Left lung (tissue), 4 donors: ENCODE measurements at regions not wholly inside any gene's neighbourhood (a gene's known extent, or its start where the extent isn't known, plus 50 kb on each side); places are given as distances from the start of the nearest gene placed in this dataset.

Experiments used
- ATAC-seq: fragments of 200-7000 bp; cut with Tn5 transposase; one replicate; pipeline ENCODE4 v1.9.1; 2020; ENCODE audit warnings: moderate library complexity
- DNase-seq, 4 donors: peaks; one replicate each; pipeline ENCODE4 v3.0.0-alpha.2; 2013 to 2020
- H3K27ac ChIP-seq, 2 donors: fragments of 200-600 bp; sonication (generic) in 1 of 2; one replicate each; pipeline versions ENCODE4 v1.5.0 to v1.8.0; 2020 to 2021
- H3K27me3 ChIP-seq, 2 donors: fragments of 200-600 bp; sonication (generic) in 1 of 2; one replicate each; pipeline versions ENCODE4 v1.5.0 to v1.8.0; 2020 to 2021
- H3K36me3 ChIP-seq, 2 donors: fragments of 200-600 bp; sonication (generic) in 1 of 2; one replicate each; pipeline versions ENCODE4 v1.5.0 to v1.8.0; 2020 to 2021
- H3K4me1 ChIP-seq, 2 donors: fragments of 200-600 bp; one replicate each; pipeline ENCODE4 v1.8.0; 2021
- H3K4me3 ChIP-seq, 2 donors: fragments of 200-600 bp; sonication (generic) in 1 of 2; one replicate each; pipeline versions ENCODE4 v1.5.0 to v1.8.0; 2020 to 2021; ENCODE audit warnings: mild to moderate bottlenecking in 1 of 2
- H3K9me3 ChIP-seq, 2 donors: fragments of 200-600 bp; sonication (generic) in 1 of 2; one replicate each; pipeline versions ENCODE4 v1.5.0 to v1.8.0; 2020 to 2021
- CTCF ChIP-seq, 2 donors: fragments of 200-600 bp; sonication (generic) in 1 of 2; IDR thresholded peaks; one replicate each; pipeline versions ENCODE4 v1.5.0 to v1.8.0; 2021; ENCODE audit warnings: antibody characterized with exemption in 2 of 2
- intact Hi-C, 2 donors: fragments of 100-400 bp; cut with DNase I; formaldehyde crosslinking; loops; one replicate each; pipeline versions ENCODE4 v1.11.2 to v1.14.2; 2022
- donor health status: DM: no; HTN: yes; CAD: no.
- donor health status: DM: no; HTN: no; CAD: no.

DNA sequence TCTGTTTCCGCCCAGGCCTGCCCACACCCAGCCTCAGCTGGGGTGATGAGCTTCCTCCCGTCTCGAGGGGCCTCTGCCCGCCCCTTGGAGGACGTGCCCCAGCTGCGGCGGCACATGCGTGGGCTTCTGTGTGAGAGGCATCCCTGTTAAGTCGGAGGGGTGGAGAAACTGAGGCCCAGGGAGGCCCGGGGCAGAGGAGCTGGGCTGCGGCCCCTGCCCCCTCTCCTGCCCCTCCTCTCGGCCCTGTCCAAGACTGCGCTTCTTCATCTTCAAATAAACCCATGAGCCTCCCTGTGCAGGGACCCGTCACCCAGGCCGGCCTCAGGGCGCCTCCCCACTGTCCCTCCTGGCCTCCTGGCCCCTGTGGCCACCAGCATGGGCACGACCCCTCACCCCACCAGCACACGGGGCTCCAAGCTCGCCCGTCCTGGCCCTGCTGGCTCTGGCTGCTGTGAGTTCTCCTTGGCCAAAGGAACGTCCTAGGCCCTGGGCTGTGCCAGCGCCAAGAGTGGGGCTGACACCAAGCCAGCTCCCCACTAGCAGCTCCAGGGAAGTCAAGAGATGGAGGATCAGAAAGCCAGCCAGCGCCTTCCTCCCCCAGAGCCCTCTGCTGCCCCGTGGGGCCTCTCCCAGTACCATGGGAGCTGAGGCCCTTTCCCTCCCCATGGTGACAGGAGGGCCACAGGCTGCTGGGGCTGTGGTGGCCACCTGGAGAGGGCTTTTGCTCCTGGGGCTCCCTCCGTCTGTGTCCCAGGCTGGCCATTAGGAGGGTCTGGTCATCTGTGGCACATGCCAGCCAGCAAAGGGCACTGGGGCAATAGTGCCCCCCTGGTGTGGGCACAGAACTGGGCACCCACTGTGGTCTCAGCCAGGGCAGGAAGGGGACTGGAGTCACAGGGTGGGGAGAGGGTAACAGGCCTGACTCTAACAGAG is 180.4 kb downstream of the KIF26A start:
- no peak overlapping the region for H3K4me3 ChIP-seq
- H3K36me3 ChIP-seq: no peaks in the 10 kb centered on the region
- no peak for ATAC-seq
- intact Hi-C loops: no loop called here
- peaks cover 0 to 55% of the 10 kb centered on the region in 2 donors for H3K27me3 ChIP-seq
- H3K9me3 ChIP-seq: no peaks in the 10 kb centered on the region
- DNase-seq: peak in 1 of 4 donors; percentile 65
- H3K27ac ChIP-seq: no peak overlapping the region
- no peak for TF ChIP-seq CTCF (IDR thresholded peaks at IDR 0.05)
- no peaks in the 10 kb centered on the region for H3K4me1 ChIP-seq

GRCh38 chr14:104319491-104320241 is 181.3 kb downstream of the KIF26A start:
- no peak for TF ChIP-seq CTCF (IDR thresholded peaks at IDR 0.05)
- peak in 1 of 4 donors; percentile 72 for DNase-seq
- ATAC-seq: no peak
- no peak overlapping the region for H3K27ac ChIP-seq
- no peaks in the 10 kb centered on the region for H3K9me3 ChIP-seq
- H3K36me3 ChIP-seq: no peaks in the 10 kb centered on the region
- H3K27me3 ChIP-seq: peaks cover 0 to 58% of the 10 kb centered on the region in 2 donors
- H3K4me1 ChIP-seq: no peaks in the 10 kb centered on the region
- intact Hi-C loops: no loop called here
- H3K4me3 ChIP-seq: no peak overlapping the region

- Histone ChIP-seq H3K4me3 (no peak overlapping the region), H3K4me1 (no peaks in the 10 kb centered on the region), H3K27ac (no peak overlapping the region), H3K27me3 (peaks cover 0 to 58% of the 10 kb centered on the region in 2 donors), H3K9me3 (no peaks in the 10 kb centered on the region), H3K36me3 (no peaks in the 10 kb centered on the region)
- peak in 3 of 4 donors; percentile 16 to 71 (median 45) for DNase-seq
- ATAC-seq: no peak
- TF ChIP-seq CTCF (IDR thresholded peaks at IDR 0.05): no peak
- intact Hi-C loops: no loop called here
Observed at GRCh38 chr14:104320611-104321086, 182.3 kb downstream of the KIF26A start.

- ATAC-seq (no peak), DNase-seq (peak in 3 of 4 donors; percentile 69 to 84 (median 76))
- no peak overlapping the region for H3K27ac ChIP-seq
- H3K9me3 ChIP-seq: no peaks in the 10 kb centered on the region
- no peaks in the 10 kb centered on the region for H3K36me3 ChIP-seq
- H3K27me3 ChIP-seq: peaks cover 0 to 58% of the 10 kb centered on the region in 2 donors
- intact Hi-C loops: no loop called here
- no peak overlapping the region for H3K4me3 ChIP-seq
- no peak for TF ChIP-seq CTCF (IDR thresholded peaks at IDR 0.05)
- no peaks in the 10 kb centered on the region for H3K4me1 ChIP-seq
Observed at GRCh38 chr14:104321088-104321801, 182.9 kb downstream of the KIF26A start.
